ENCODE measurements at regions not wholly inside any gene's neighbourhood (a gene's known extent, or its start where the extent isn't known, plus 50 kb on each side); places are given as distances from the start of the nearest gene placed in this dataset.

DNA sequence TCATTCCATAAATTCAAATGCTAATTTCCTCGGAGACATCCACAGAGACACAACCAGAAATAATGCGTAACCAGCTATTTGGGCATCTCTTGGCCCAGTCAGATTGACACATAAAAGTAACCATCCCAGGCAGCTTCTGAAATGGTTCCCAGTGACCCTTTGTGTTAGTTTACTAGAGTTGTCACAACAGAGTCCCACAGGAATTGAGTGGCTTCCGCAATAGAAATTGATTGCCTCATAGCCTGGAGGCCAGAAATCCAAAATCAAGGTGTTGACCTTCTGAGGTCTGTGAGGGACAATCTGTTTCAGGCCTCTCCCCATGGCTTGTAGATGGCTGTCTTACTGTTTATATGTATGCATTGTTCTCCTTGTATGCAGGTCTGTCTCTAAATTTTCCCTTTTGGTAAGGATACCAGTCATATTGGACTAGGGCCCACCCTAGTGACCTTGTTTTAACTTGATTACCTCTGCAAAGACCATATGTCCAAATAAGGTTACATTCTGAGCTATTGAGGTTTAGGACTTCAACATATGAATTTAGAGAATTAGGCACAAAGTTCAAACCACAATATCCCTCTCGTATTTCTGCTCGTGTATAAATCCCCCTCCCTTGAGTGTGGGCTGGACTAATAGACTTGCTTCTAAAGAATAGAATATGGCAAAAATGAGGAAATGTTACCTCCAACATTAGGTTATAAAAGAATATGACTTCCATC, 78.2 kb upstream of the FGGY start (continued):
- no peak for TF ChIP-seq TAF1 (IDR thresholded peaks at IDR 0.05; ENCODE audit: low read depth, low read length)
- no peak for TF ChIP-seq SIRT6 (IDR thresholded peaks at IDR 0.05; ENCODE audit: low read length)
- TF ChIP-seq CEBPB (IDR thresholded peaks at IDR 0.05; ENCODE audit: low read depth, low read length): no peak
- no peak for TF ChIP-seq KDM4A (IDR thresholded peaks at IDR 0.05; ENCODE audit: low read depth, low read length, severe bottlenecking)

Measured in H1 (cell line).